Stromal cell of bone marrow (primary cell): ENCODE measurements at regions not wholly inside any gene's neighbourhood (a gene's known extent, or its start where the extent isn't known, plus 50 kb on each side); places are given as distances from the start of the nearest gene placed in this dataset.

ENCODE experiments used
- DNase-seq: peaks from one replicate; pipeline ENCODE4 v3.0.0-alpha.2; 2012; ENCODE audit warnings: low read depth

- peak; percentile 29 for DNase-seq
Measured at GRCh38 chr15:69794645-69795469, 302.9 kb downstream of the TLE3 start.

GRCh38 chr15:69795601-69796000, 302.1 kb downstream of the TLE3 start:
- no peak for DNase-seq

GRCh38 chr15:69797051-69797595, 300.6 kb downstream of the TLE3 start:
- DNase-seq = no peak

GRCh38 chr15:69797615-69798014, 300.1 kb downstream of the TLE3 start:
- DNase-seq = no peak

- no peak for DNase-seq
Measured at GRCh38 chr15:69798481-69799250, 299.1 kb downstream of the TLE3 start.

- DNase-seq = no peak
Measured at GRCh38 chr15:69801144-69801543, 296.6 kb downstream of the TLE3 start.

- no peak for DNase-seq
Measured at GRCh38 chr15:69802432-69802831, 295.3 kb downstream of the TLE3 start.

- DNase-seq = no peak
Measured at GRCh38 chr15:69804786-69805185, 292.9 kb downstream of the TLE3 start.

- DNase-seq = no peak
Measured at GRCh38 chr15:69805248-69805953, 292.3 kb downstream of the TLE3 start.

GRCh38 chr15:69806287-69806915, 291.3 kb downstream of the TLE3 start:
- no peak for DNase-seq

- no peak for DNase-seq
Measured at GRCh38 chr15:69807721-69808120, 290.0 kb downstream of the TLE3 start.

- no peak for DNase-seq
Measured at GRCh38 chr15:69808756-69809155, 289.0 kb downstream of the TLE3 start.

GRCh38 chr15:69809421-69809820, 288.3 kb downstream of the TLE3 start:
- DNase-seq = no peak

GRCh38 chr15:69810431-69811354, 287.0 kb downstream of the TLE3 start:
- no peak for DNase-seq

GRCh38 chr15:69812861-69813261, 284.9 kb downstream of the TLE3 start:
- DNase-seq = no peak

- no peak for DNase-seq
Measured at GRCh38 chr15:69813881-69814280, 283.8 kb downstream of the TLE3 start.

GRCh38 chr15:69814932-69815331, 282.8 kb downstream of the TLE3 start:
- DNase-seq = no peak

GRCh38 chr15:69815793-69816192, 281.9 kb downstream of the TLE3 start:
- DNase-seq = no peak

- DNase-seq = no peak
Measured at GRCh38 chr15:69816522-69816921, 281.2 kb downstream of the TLE3 start.

GRCh38 chr15:69818529-69818928, 279.2 kb downstream of the TLE3 start:
- no peak for DNase-seq

GRCh38 chr15:69819371-69819770, 278.3 kb downstream of the TLE3 start:
- DNase-seq = no peak
